Lower lobe of right lung (tissue), 2 donors: ENCODE measurements at regions not wholly inside any gene's neighbourhood (a gene's known extent, or its start where the extent isn't known, plus 50 kb on each side); places are given as distances from the start of the nearest gene placed in this dataset.

Experiments
- ATAC-seq, 2 donors: fragments of 200-7000 bp; cut with Tn5 transposase; one replicate each; pipeline ENCODE4 v1.9.1; 2020 to 2022; ENCODE audit warnings: mild to moderate bottlenecking in 2 of 2, moderate library complexity in 2 of 2
- DNase-seq: peaks from one replicate; pipeline ENCODE4 v3.0.0-alpha.2; 2020
- H3K27ac ChIP-seq: fragments of 200-600 bp; one replicate; pipeline ENCODE4 v1.8.0; 2022
- H3K27me3 ChIP-seq: fragments of 200-600 bp; one replicate; pipeline ENCODE4 v1.8.0; 2022; ENCODE audit warnings: low read depth
- H3K36me3 ChIP-seq: fragments of 200-600 bp; one replicate; pipeline ENCODE4 v1.8.0; 2022; ENCODE audit warnings: mild to moderate bottlenecking
- H3K4me1 ChIP-seq: fragments of 200-600 bp; one replicate; pipeline ENCODE4 v1.8.0; 2022
- H3K4me3 ChIP-seq: fragments of 200-600 bp; one replicate; pipeline ENCODE4 v1.8.0; 2022; ENCODE audit warnings: mild to moderate bottlenecking
- H3K9me3 ChIP-seq: fragments of 200-600 bp; one replicate; pipeline ENCODE4 v1.8.0; 2022
- CTCF ChIP-seq: fragments of 200-600 bp; IDR thresholded peaks from one replicate; pipeline ENCODE4 v1.8.0; 2022; ENCODE audit warnings: antibody characterized with exemption, mild to moderate bottlenecking
- intact Hi-C: fragments of 100-400 bp; cut with DNase I; formaldehyde crosslinking; loops from one replicate; pipeline ENCODE4 v1.11.0; 2022
- donor health status: DM: no; HTN: yes; CAD: no; lungs with severe emphysema.

DNA sequence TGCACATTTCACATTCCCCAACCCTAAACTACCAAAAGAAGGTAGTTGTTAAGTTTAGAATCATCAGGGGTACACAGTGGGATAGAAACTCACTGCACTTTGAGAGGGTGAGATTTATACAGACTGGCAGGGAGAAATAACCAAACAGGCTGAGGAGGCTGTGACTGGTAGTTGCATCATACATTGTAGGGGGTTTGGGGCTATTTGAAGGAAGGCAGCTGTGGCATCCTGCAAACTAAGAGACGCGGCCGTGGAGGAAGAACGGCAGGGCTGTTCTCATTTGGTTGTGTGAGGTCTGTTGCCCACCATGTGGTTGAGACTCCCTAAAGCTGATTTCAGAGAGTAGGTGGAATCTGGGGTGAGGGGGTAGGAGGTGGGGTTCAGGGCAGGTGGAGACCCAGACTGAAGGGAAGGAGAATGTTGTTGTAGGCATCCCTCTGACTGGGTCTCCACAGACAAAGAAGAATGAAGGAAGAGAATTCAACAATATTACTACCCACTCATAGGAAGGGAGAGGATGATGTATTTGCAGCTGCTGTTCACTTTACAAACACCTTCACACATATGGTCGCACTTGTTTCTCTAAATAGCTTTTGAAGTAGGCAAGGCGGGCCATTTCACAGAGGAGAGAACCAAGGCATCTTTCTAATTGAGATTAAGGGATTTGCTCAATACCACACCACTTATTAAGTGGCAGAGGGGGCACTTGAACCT lies 170.9 kb upstream of the SIX2 start:
- Histone ChIP-seq H3K27ac (no peak overlapping the region), H3K36me3 (no peaks in the 10 kb centered on the region), H3K4me3 (no peak overlapping the region), H3K9me3 (no peaks in the 10 kb centered on the region), H3K4me1 (no peaks in the 10 kb centered on the region), H3K27me3 (no peaks in the 10 kb centered on the region)
- intact Hi-C loops: no loop called here
- no peak for TF ChIP-seq CTCF
- DNase-seq (no peak), ATAC-seq (no peak)

GRCh38 chr2:45178854-45179253 lies 169.6 kb upstream of the SIX2 start:
- DNase-seq: no peak
- Histone ChIP-seq H3K36me3 (no peaks in the 10 kb centered on the region), H3K27ac (no peak overlapping the region), H3K9me3 (no peaks in the 10 kb centered on the region), H3K4me1 (no peaks in the 10 kb centered on the region), H3K27me3 (peaks cover 6% of the 10 kb centered on the region), H3K4me3 (no peak overlapping the region)
- TF ChIP-seq CTCF: no peak
- intact Hi-C loops: no loop called here
- no peak for ATAC-seq

DNA sequence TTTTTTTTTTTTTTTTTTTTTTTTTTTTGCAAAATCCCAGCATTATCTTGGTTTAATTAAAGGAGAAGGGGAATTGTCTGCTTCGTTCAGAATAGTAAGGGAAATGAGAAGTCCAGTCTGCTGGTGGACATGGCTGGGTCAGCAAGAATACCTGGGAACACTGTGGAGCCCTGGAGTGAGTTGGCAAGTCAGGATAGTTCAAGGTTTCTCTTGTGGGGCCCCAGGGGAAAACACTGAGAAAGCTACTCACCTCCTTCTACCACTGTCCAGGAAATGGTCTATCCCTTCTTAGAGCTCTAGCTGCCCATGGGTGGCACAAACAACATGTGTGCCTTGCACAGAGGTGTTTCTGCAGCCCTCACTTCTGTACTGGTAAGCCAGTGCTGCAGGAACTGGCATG lies 169.1 kb upstream of the SIX2 start:
- TF ChIP-seq CTCF: no peak
- peaks cover 10% of the 10 kb centered on the region for H3K27me3 ChIP-seq
- DNase-seq (no peak), ATAC-seq (no peak)
- H3K36me3 ChIP-seq: no peaks in the 10 kb centered on the region
- H3K9me3 ChIP-seq: no peaks in the 10 kb centered on the region
- no peak overlapping the region for H3K27ac ChIP-seq
- H3K4me1 ChIP-seq: no peaks in the 10 kb centered on the region
- no peak overlapping the region for H3K4me3 ChIP-seq
- intact Hi-C loops: no loop called here

- no peak for TF ChIP-seq CTCF
- H3K36me3 ChIP-seq: no peaks in the 10 kb centered on the region
- DNase-seq (no peak), ATAC-seq (peak in 1 of 2 donors; percentile 26)
- no peak overlapping the region for H3K27ac ChIP-seq
- H3K4me3 ChIP-seq: no peak overlapping the region
- H3K27me3 ChIP-seq: peaks cover 10% of the 10 kb centered on the region
- no peaks in the 10 kb centered on the region for H3K9me3 ChIP-seq
- intact Hi-C loops: no loop called here
- no peaks in the 10 kb centered on the region for H3K4me1 ChIP-seq
Measured at GRCh38 chr2:45177870-45178269, 168.6 kb upstream of the SIX2 start.

GRCh38 chr2:45176390-45176789 lies 167.1 kb upstream of the SIX2 start:
- peaks cover 21% of the 10 kb centered on the region for H3K27me3 ChIP-seq
- no peaks in the 10 kb centered on the region for H3K4me1 ChIP-seq
- no peak overlapping the region for H3K4me3 ChIP-seq
- no peak for DNase-seq
- no peak for TF ChIP-seq CTCF
- no peaks in the 10 kb centered on the region for H3K36me3 ChIP-seq
- H3K27ac ChIP-seq: no peak overlapping the region
- H3K9me3 ChIP-seq: no peaks in the 10 kb centered on the region
- intact Hi-C loops: no loop called here
- ATAC-seq: no peak
